ENCODE measurements at regions not wholly inside any gene's neighbourhood (a gene's known extent, or its start where the extent isn't known, plus 50 kb on each side); places are given as distances from the start of the nearest gene placed in this dataset.

DNA sequence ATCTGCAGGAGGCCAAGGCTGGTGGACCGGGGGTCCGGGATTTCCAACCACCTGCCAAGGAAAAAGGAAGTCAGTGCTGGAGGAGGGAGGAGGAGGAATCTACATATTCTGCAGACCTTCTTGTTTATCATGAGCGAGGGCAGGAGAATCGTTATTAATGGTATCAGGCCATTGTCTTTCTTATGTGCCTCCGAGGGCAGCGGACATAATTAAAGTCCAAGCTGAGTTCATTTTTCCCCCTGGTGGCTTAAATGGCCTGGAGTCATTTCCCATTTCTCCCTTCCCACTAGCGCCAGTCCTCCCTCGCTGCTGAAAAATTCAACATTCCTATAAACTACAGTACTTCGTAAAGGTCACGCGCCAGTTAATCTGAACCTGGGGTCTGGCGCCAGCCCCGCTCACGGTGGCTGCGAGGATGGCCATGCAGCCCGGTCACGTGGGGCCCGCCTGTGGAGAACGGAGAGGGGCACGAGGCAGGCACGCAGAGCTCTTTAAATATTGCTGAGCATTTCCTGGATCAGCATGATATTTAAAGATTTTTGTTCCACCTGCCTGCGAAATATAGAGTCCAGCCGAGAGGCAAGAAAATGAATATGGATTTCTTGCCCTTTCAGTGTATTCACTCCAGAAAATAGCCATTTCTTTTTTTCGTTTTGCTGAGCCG, 85.2 kb upstream of the PCDH8 start:
- no peak overlapping the region for H3K4me3 Mint-ChIP-seq
- no peaks in the 10 kb centered on the region for H3K9me3 Mint-ChIP-seq
- no peak for TF ChIP-seq CTCF (conservative IDR thresholded peaks at IDR 0.05)
- Histone ChIP-seq H3K36me3 (ENCODE audit: control insufficient read depth, insufficient read depth, low read length) (no peaks in the 10 kb centered on the region), H3K4me3 (ENCODE audit: low read length) (no peak overlapping the region), H3K4me1 (ENCODE audit: control insufficient read depth, insufficient read depth, low read length) (peaks cover 5% of the 10 kb centered on the region), H3K27me3 (ENCODE audit: control insufficient read depth, insufficient read depth, low read length, poor library complexity, severe bottlenecking) (peaks cover 100% of the 10 kb centered on the region), H3K27ac (ENCODE audit: low read depth, low read length) (peak overlapping the region; percentile 84), H3K9me3 (ENCODE audit: control insufficient read depth, low read length) (no peaks in the 10 kb centered on the region), H3K9ac (ENCODE audit: extremely low read depth, low read length, poor library complexity, severe bottlenecking) (no peak overlapping the region)
- H3K36me3 Mint-ChIP-seq (ENCODE audit: low read depth): no peaks in the 10 kb centered on the region
- no peak for DNase-seq
- peaks cover 90% of the 10 kb centered on the region for H3K27me3 Mint-ChIP-seq (ENCODE audit: insufficient read depth)
- no peak overlapping the region for H3K27ac Mint-ChIP-seq
- 83 to 92% methylated on average over 16 to 25 of the region's 25 CpGs for WGBS, 2 experiments (ENCODE audit: insufficient coverage in 1 of 2, insufficient read length in 1 of 2)
- H3K4me1 Mint-ChIP-seq: peaks cover 20% of the 10 kb centered on the region

DNA sequence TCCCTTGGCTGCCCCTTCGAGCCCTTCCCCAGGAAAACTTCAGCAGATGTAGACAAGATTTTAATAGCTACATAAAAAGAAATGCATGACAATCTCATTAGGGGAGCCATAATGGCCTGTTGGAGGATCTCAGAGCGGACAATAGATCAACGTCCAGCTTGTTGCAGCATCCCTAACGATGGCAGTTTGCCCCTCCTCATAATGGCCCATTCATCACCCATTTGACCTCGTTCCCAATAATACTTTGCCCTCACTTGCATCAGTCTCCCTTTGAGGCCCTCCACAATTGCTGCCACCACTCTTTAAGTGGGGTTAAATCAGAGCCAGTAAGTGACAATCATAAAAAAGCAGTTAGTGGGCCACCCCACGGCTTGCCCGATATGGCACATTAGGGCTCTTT, 84.7 kb upstream of the PCDH8 start:
- H3K27me3 Mint-ChIP-seq (ENCODE audit: insufficient read depth): peaks cover 90% of the 10 kb centered on the region
- Histone ChIP-seq H3K9me3 (ENCODE audit: control insufficient read depth, low read length) (no peaks in the 10 kb centered on the region), H3K9ac (ENCODE audit: extremely low read depth, low read length, poor library complexity, severe bottlenecking) (no peak overlapping the region), H3K27ac (ENCODE audit: low read depth, low read length) (peak overlapping the region; percentile 84), H3K27me3 (ENCODE audit: control insufficient read depth, insufficient read depth, low read length, poor library complexity, severe bottlenecking) (peaks cover 100% of the 10 kb centered on the region), H3K4me1 (ENCODE audit: control insufficient read depth, insufficient read depth, low read length) (peaks cover 5% of the 10 kb centered on the region), H3K36me3 (ENCODE audit: control insufficient read depth, insufficient read depth, low read length) (no peaks in the 10 kb centered on the region), H3K4me3 (ENCODE audit: low read length) (no peak overlapping the region)
- DNase-seq: no peak
- no peak overlapping the region for H3K4me3 Mint-ChIP-seq
- no peak overlapping the region for H3K27ac Mint-ChIP-seq
- 80 to 94% methylated on average over 5 to 7 of the region's 7 CpGs for WGBS, 2 experiments (ENCODE audit: insufficient coverage in 1 of 2, insufficient read length in 1 of 2)
- no peaks in the 10 kb centered on the region for H3K36me3 Mint-ChIP-seq (ENCODE audit: low read depth)
- H3K4me1 Mint-ChIP-seq: peaks cover 20% of the 10 kb centered on the region
- H3K9me3 Mint-ChIP-seq: no peaks in the 10 kb centered on the region
- TF ChIP-seq CTCF (conservative IDR thresholded peaks at IDR 0.05): no peak

- Mint-ChIP-seq H3K4me3 (no peak overlapping the region), H3K9me3 (no peaks in the 10 kb centered on the region), H3K27ac (no peak overlapping the region), H3K36me3 (ENCODE audit: low read depth) (no peaks in the 10 kb centered on the region), H3K4me1 (peaks cover 20% of the 10 kb centered on the region), H3K27me3 (ENCODE audit: insufficient read depth) (peaks cover 90% of the 10 kb centered on the region)
- peaks cover 5% of the 10 kb centered on the region for H3K4me1 ChIP-seq (ENCODE audit: control insufficient read depth, insufficient read depth, low read length)
- H3K4me3 ChIP-seq (ENCODE audit: low read length): no peak overlapping the region
- H3K9me3 ChIP-seq (ENCODE audit: control insufficient read depth, low read length): no peaks in the 10 kb centered on the region
- no peaks in the 10 kb centered on the region for H3K36me3 ChIP-seq (ENCODE audit: control insufficient read depth, insufficient read depth, low read length)
- DNase-seq: no peak
- TF ChIP-seq CTCF (conservative IDR thresholded peaks at IDR 0.05): no peak
- H3K27ac ChIP-seq (ENCODE audit: low read depth, low read length): peak overlapping the region; percentile 84
- H3K9ac ChIP-seq (ENCODE audit: extremely low read depth, low read length, poor library complexity, severe bottlenecking): no peak overlapping the region
- 80 to 88% methylated on average over 4 to 6 of the region's 6 CpGs for WGBS, 2 experiments (ENCODE audit: insufficient coverage in 1 of 2, insufficient read length in 1 of 2)
- H3K27me3 ChIP-seq (ENCODE audit: control insufficient read depth, insufficient read depth, low read length, poor library complexity, severe bottlenecking): peaks cover 100% of the 10 kb centered on the region
Measured at GRCh38 chr13:52932649-52933048, 84.2 kb upstream of the PCDH8 start.
